ENCODE measurements at regions not wholly inside any gene's neighbourhood (a gene's known extent, or its start where the extent isn't known, plus 50 kb on each side); places are given as distances from the start of the nearest gene placed in this dataset.
"Not testable (repeated sequence)": the region's sequence is repeated elsewhere in the genome, so short reads cannot be mapped to it uniquely, and the experiment has no call there.

DNA sequence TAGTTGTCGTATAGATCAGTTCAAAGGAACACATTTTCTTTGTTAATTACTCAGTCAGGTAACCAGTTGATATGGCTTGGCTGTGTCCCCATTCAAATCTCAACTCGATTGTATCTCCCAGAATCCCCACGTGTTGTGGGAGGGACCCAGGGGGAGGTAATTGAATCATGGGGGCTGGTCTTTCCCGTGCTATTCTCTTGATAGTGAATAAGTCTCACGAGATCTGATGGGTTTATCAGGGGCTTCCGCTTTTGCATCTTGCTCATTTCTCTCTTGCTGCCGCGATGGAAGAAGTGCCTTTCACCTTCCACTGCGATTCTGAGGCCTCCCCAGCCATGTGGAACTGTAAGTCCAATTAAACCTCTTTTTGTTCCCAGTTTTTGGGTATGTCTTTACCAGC, 58.2 kb upstream of the RALGPS2 start:
- not testable (repeated sequence) for H3K27me3 ChIP-seq (ENCODE audit: control insufficient read depth in 1 of 2, insufficient read depth in 2 of 2, low read length in 2 of 2); H3K9me3 ChIP-seq (ENCODE audit: control insufficient read depth in 1 of 2, low read length in 2 of 2); H3K4me1 ChIP-seq (ENCODE audit: control insufficient read depth in 1 of 2, insufficient read depth in 2 of 2, low read length in 2 of 2); H3K4me3 ChIP-seq (ENCODE audit: low read depth in 1 of 2, low read length in 2 of 2); H3K36me3 ChIP-seq (ENCODE audit: control insufficient read depth in 1 of 2, insufficient read depth in 2 of 2, low read length in 2 of 2); H3K9ac ChIP-seq (ENCODE audit: low read depth in 1 of 2, low read length in 2 of 2); H3K27ac ChIP-seq (ENCODE audit: low read depth, low read length)

DNA sequence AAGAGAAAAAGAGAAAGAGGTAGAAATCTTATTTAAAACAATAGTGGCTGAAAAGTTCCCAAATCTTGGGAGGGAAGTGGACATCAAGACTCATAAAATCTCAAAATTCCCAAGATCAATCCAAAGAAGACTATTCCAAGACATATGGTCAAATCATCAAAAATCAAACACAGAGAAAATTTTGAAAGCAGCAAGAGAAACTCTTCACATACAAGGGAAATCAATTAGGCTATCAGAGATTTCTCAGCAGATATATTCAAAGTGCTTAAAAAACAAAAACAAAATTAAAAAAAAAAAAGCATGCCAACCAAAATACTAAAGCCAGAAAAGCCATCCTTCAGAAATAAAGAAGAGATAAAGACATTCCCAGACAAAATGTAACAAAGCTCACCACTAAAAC, 52.6 kb upstream of the RALGPS2 start:
- Histone ChIP-seq H3K9me3 (ENCODE audit: control insufficient read depth in 1 of 2, low read length in 2 of 2) (peaks cover 4 to 10% of the 10 kb centered on the region in 2 donors), H3K27me3 (ENCODE audit: control insufficient read depth in 1 of 2, insufficient read depth in 2 of 2, low read length in 2 of 2) (no peaks in the 10 kb centered on the region), H3K27ac (ENCODE audit: low read depth, low read length) (no peak overlapping the region), H3K36me3 (ENCODE audit: control insufficient read depth in 1 of 2, insufficient read depth in 2 of 2, low read length in 2 of 2) (no peaks in the 10 kb centered on the region), H3K4me1 (ENCODE audit: control insufficient read depth in 1 of 2, insufficient read depth in 2 of 2, low read length in 2 of 2) (no peaks in the 10 kb centered on the region), H3K9ac (ENCODE audit: low read depth in 1 of 2, low read length in 2 of 2) (no peak overlapping the region), H3K4me3 (ENCODE audit: low read depth in 1 of 2, low read length in 2 of 2) (no peak overlapping the region)

DNA sequence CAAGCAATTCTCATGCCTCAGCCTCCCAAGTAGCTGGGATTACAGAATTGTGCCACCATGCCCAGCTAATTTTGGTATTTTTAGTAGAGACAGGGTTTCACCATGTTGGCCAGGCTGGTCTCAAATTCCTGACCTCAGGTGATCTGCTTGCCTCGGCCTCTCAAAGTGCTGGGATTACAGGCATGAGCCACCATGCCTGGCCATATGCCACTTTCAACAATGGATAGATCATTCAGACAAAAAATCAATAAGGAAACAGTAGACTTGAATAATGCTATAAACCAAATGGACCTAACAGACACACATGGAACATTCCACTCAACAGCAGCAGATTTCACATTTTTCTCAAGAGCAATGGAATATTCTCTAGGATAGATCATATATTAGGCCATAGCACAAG, 50.5 kb upstream of the RALGPS2 start:
- not testable (repeated sequence) for H3K27me3 ChIP-seq (ENCODE audit: control insufficient read depth in 1 of 2, insufficient read depth in 2 of 2, low read length in 2 of 2); H3K36me3 ChIP-seq (ENCODE audit: control insufficient read depth in 1 of 2, insufficient read depth in 2 of 2, low read length in 2 of 2); H3K9ac ChIP-seq (ENCODE audit: low read depth in 1 of 2, low read length in 2 of 2)

More for the DNA sequence above, 50.5 kb upstream of the RALGPS2 start:
- H3K27ac ChIP-seq (ENCODE audit: low read depth, low read length); H3K4me3 ChIP-seq (ENCODE audit: low read depth in 1 of 2, low read length in 2 of 2); H3K4me1 ChIP-seq (ENCODE audit: control insufficient read depth in 1 of 2, insufficient read depth in 2 of 2, low read length in 2 of 2): not testable (repeated sequence)
- H3K9me3 ChIP-seq (ENCODE audit: control insufficient read depth in 1 of 2, low read length in 2 of 2) = peaks cover 4 to 10% of the 10 kb centered on the region in 2 donors

All from duodenal mucosa (tissue), 2 donors.